ENCODE measurements at regions not wholly inside any gene's neighbourhood (a gene's known extent, or its start where the extent isn't known, plus 50 kb on each side); places are given as distances from the start of the nearest gene placed in this dataset.

DNA sequence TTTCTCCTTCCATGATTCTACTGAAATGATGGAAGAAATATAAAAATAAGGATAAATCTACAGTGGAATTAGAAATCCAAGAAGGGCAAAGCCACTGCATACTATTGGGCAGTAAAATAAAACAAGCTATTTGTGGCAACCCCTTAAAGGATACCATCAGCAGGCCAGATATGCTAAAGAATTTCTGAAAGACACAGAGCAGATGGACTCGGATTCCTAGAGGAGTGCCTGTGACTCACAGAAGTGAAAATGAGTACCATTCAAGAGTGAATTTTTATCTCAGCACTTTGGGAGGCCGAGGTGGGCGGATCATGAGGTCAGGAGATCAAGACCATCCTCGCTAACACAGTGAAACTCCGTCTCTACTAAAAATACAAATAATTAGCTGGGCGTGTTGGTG is 318.1 kb downstream of the LRIG3 start:
- no peaks in the 10 kb centered on the region for H3K36me3 Mint-ChIP-seq
- H3K4me1 Mint-ChIP-seq, result no peaks in the 10 kb centered on the region
- Histone ChIP-seq H3K27ac (ENCODE audit: low read depth in 1 of 2, low read length in 2 of 2) (no peak overlapping the region), H3K9me3 (replicated peaks in 1 of 2; ENCODE audit: control insufficient read depth in 1 of 2, insufficient read depth in 1 of 2, low read length in 2 of 2) (peaks cover 0 to 4% of the 10 kb centered on the region in 2 donors), H3K4me2 (replicated peaks; ENCODE audit: extremely low read depth, low read length, poor library complexity, severe bottlenecking) (no peak overlapping the region), H3K4me3 (replicated peaks in 1 of 3; ENCODE audit: low read depth in 2 of 3, low read length in 3 of 3) (no peak overlapping the region), H2AFZ (ENCODE audit: insufficient read depth, low read depth, low read length, poor library complexity, severe bottlenecking) (no peak overlapping the region), H3K36me3 (replicated peaks in 1 of 2; ENCODE audit: control insufficient read depth in 1 of 2, insufficient read depth in 2 of 2, low read length in 2 of 2) (no peaks in the 10 kb centered on the region), H3K27me3 (ENCODE audit: control insufficient read depth in 2 of 2, insufficient read depth in 2 of 2, low read length in 2 of 2) (no peaks in the 10 kb centered on the region), H3K9ac (ENCODE audit: insufficient read depth, low read length, poor library complexity, severe bottlenecking) (no peak overlapping the region), H4K20me1 (ENCODE audit: insufficient read depth, low read length) (no peaks in the 10 kb centered on the region), H3K79me2 (ENCODE audit: insufficient read depth, low read length) (no peaks in the 10 kb centered on the region), H3K4me1 (ENCODE audit: control insufficient read depth in 1 of 2, insufficient read depth in 2 of 2, low read length in 2 of 2) (no peaks in the 10 kb centered on the region)
- intact Hi-C loops (cut with micrococcal nuclease), result no loop called here
- DNase-seq, result no peak
- WGBS (ENCODE audit: insufficient coverage), result 94% methylated on average over 2 of the region's 6 CpGs
- peaks cover 0 to 2% (median under 1%) of the 10 kb centered on the region in 3 donors for H3K27me3 Mint-ChIP-seq (ENCODE audit: low read depth in 3 of 3)
- peaks cover under 1 to 13% (median 3%) of the 10 kb centered on the region in 7 donors for H3K9me3 Mint-ChIP-seq
- TF ChIP-seq, protein P1, sequence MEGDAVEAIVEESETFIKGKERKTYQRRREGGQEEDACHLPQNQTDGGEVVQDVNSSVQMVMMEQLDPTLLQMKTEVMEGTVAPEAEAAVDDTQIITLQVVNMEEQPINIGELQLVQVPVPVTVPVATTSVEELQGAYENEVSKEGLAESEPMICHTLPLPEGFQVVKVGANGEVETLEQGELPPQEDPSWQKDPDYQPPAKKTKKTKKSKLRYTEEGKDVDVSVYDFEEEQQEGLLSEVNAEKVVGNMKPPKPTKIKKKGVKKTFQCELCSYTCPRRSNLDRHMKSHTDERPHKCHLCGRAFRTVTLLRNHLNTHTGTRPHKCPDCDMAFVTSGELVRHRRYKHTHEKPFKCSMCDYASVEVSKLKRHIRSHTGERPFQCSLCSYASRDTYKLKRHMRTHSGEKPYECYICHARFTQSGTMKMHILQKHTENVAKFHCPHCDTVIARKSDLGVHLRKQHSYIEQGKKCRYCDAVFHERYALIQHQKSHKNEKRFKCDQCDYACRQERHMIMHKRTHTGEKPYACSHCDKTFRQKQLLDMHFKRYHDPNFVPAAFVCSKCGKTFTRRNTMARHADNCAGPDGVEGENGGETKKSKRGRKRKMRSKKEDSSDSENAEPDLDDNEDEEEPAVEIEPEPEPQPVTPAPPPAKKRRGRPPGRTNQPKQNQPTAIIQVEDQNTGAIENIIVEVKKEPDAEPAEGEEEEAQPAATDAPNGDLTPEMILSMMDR (IDR thresholded peaks at IDR 0.05), result no peak
- no peak overlapping the region for H3K4me3 Mint-ChIP-seq
- no peak overlapping the region for H3K27ac Mint-ChIP-seq

DNA sequence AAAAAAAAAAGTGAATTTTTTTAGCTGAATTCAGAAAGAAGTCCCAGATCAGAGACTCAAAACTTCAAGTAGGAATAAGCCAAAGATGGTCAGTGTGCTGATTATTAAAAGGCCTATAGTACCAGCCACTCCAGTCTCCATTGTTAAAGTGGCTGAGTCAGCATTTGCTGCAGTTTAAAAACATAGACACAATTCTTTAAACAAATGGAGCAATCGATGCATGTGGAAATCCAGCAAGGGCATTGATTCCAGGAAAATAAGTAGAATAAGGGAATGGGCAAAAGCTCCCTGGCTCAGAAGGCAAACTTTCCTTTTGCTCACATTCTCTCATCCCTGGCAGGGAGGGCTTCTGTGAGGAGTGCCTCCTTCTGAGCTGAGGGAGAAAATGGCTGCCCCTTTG is 317.6 kb downstream of the LRIG3 start:
- no peak overlapping the region for H3K27ac Mint-ChIP-seq
- Histone ChIP-seq H3K79me2 (ENCODE audit: insufficient read depth, low read length) (no peaks in the 10 kb centered on the region), H2AFZ (ENCODE audit: insufficient read depth, low read depth, low read length, poor library complexity, severe bottlenecking) (no peak overlapping the region), H3K4me1 (ENCODE audit: control insufficient read depth in 1 of 2, insufficient read depth in 2 of 2, low read length in 2 of 2) (no peaks in the 10 kb centered on the region), H3K9me3 (replicated peaks in 1 of 2; ENCODE audit: control insufficient read depth in 1 of 2, insufficient read depth in 1 of 2, low read length in 2 of 2) (peaks cover 0 to 4% of the 10 kb centered on the region in 2 donors), H3K27ac (ENCODE audit: low read depth in 1 of 2, low read length in 2 of 2) (no peak overlapping the region), H4K20me1 (ENCODE audit: insufficient read depth, low read length) (no peaks in the 10 kb centered on the region), H3K9ac (ENCODE audit: insufficient read depth, low read length, poor library complexity, severe bottlenecking) (no peak overlapping the region), H3K36me3 (replicated peaks in 1 of 2; ENCODE audit: control insufficient read depth in 1 of 2, insufficient read depth in 2 of 2, low read length in 2 of 2) (no peaks in the 10 kb centered on the region), H3K4me2 (replicated peaks; ENCODE audit: extremely low read depth, low read length, poor library complexity, severe bottlenecking) (no peak overlapping the region), H3K4me3 (replicated peaks in 1 of 3; ENCODE audit: low read depth in 2 of 3, low read length in 3 of 3) (no peak overlapping the region), H3K27me3 (ENCODE audit: control insufficient read depth in 2 of 2, insufficient read depth in 2 of 2, low read length in 2 of 2) (no peaks in the 10 kb centered on the region)
- no CpG with 5 or more reads among the region's 1 CpG for WGBS (ENCODE audit: insufficient coverage)
- H3K9me3 Mint-ChIP-seq, result peaks cover 2 to 18% (median 5%) of the 10 kb centered on the region in 7 donors
- TF ChIP-seq, protein P1 (IDR thresholded peaks at IDR 0.05), result no peak
- H3K36me3 Mint-ChIP-seq, result no peaks in the 10 kb centered on the region
- intact Hi-C loops (cut with micrococcal nuclease), result no loop called here
- H3K27me3 Mint-ChIP-seq (ENCODE audit: low read depth in 3 of 3), result peaks cover 0 to 3% (median 2%) of the 10 kb centered on the region in 3 donors
- no peaks in the 10 kb centered on the region for H3K4me1 Mint-ChIP-seq
- H3K4me3 Mint-ChIP-seq, result no peak overlapping the region
- DNase-seq, result no peak

Measured in CD14-positive monocyte (primary cell).